ENCODE measurements at regions not wholly inside any gene's neighbourhood (a gene's known extent, or its start where the extent isn't known, plus 50 kb on each side); places are given as distances from the start of the nearest gene placed in this dataset.

- TF ChIP-seq CTCF (conservative IDR thresholded peaks at IDR 0.05) (no peak), ZFX (IDR thresholded peaks at IDR 0.05) (no peak)
Observed at GRCh38 chr18:24553571-24554285, 93.3 kb downstream of the HRH4 start.
